ENCODE measurements at regions not wholly inside any gene's neighbourhood (a gene's known extent, or its start where the extent isn't known, plus 50 kb on each side); places are given as distances from the start of the nearest gene placed in this dataset.

DNA sequence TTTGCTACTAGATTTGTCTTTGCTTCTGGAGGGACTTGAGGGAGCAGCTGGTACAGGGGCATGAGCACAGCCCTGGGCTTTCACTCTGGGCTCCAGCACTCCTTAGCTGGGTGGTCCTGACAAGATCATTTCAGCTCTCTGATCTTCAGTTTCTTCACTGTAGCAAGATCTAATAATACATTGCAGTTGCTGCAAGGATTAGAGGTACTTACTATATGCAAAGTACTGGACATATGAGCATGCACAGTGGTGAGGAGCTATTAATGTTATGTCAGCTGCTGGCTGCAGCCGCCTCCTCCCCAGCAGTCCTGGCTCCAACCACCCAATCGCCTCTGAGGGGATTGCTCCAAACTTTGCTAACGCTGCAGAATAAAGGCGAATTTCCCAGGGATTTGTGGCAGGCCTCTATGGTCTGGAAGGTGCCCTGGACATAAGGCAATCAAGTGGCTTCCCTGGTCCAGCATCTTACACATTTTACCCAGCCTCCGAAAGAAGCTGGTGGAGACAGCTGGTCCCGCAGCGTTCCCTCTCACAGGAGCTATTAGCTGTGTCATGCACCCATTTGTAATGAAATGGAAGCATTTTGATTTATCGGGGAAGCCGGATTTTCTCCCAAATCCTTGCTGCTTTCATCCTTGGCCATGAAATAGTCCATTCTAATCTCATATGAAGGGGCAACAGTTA is 96.7 kb downstream of the RHOB start:
- H3K4me3 ChIP-seq (ENCODE audit: control insufficient read depth, low read depth, low read length): no peak overlapping the region
- DNase-seq (ENCODE audit: low read depth): no peak
- TF ChIP-seq, protein P1, sequence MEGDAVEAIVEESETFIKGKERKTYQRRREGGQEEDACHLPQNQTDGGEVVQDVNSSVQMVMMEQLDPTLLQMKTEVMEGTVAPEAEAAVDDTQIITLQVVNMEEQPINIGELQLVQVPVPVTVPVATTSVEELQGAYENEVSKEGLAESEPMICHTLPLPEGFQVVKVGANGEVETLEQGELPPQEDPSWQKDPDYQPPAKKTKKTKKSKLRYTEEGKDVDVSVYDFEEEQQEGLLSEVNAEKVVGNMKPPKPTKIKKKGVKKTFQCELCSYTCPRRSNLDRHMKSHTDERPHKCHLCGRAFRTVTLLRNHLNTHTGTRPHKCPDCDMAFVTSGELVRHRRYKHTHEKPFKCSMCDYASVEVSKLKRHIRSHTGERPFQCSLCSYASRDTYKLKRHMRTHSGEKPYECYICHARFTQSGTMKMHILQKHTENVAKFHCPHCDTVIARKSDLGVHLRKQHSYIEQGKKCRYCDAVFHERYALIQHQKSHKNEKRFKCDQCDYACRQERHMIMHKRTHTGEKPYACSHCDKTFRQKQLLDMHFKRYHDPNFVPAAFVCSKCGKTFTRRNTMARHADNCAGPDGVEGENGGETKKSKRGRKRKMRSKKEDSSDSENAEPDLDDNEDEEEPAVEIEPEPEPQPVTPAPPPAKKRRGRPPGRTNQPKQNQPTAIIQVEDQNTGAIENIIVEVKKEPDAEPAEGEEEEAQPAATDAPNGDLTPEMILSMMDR (conservative IDR thresholded peaks at IDR 0.05; ENCODE audit: control insufficient read depth, insufficient read depth, low read depth, low read length): no peak

DNA sequence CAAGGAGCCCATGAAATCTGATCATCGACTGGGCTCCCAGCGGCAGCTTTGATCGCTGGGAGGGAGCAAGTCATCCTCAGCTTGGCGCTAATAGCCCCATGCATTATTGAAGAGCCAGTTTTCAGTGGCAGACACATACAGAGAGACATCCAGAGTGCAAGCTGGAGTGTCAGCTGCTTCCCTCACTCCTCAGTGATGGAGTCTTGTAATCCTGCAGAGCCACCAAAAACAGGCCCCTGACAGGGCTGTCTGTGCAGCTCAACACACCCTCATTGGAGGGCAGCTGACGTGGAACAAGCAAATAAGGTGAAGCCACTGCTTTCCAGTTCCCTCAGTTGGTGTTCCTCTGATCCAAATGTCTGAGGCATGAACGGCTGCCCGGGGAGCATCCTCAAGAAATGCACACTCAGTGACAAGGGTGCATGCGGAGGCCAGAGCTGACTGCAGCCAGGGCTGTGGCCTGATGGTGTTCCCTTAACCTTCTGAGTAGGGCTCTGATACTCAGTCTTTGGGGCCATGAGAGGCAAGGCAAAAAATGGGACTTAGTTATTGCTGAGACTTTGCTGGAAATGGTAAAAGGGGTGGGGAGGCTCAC is 97.4 kb downstream of the RHOB start:
- DNase-seq (ENCODE audit: low read depth): no peak
- TF ChIP-seq, protein P1 (conservative IDR thresholded peaks at IDR 0.05; ENCODE audit: control insufficient read depth, insufficient read depth, low read depth, low read length): no peak
- H3K4me3 ChIP-seq (ENCODE audit: control insufficient read depth, low read depth, low read length): no peak overlapping the region

DNA sequence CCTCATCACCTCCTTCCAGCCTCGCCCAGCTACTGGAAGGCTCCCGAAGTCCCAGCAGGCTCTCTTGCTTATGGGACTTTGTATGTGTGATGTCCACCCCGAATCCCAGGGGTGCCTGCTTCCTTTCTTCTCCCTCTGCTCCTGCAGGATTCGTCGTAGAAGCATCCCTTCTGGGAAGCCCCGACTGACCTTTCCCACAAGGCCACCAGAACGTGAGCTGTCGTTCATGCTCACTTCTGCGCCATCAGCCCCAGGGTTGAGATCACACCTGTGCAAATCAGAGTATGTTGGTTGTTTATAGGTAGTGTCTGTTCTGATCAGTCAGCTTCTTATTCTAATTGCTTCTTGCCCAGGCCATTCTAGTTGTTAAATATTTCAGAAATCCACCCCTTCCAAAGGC is 101.8 kb downstream of the HS1BP3 start:
- TF ChIP-seq, protein P1 (conservative IDR thresholded peaks at IDR 0.05; ENCODE audit: control insufficient read depth, insufficient read depth, low read depth, low read length): no peak
- DNase-seq (ENCODE audit: low read depth): no peak
- H3K4me3 ChIP-seq (ENCODE audit: control insufficient read depth, low read depth, low read length): no peak overlapping the region

DNA sequence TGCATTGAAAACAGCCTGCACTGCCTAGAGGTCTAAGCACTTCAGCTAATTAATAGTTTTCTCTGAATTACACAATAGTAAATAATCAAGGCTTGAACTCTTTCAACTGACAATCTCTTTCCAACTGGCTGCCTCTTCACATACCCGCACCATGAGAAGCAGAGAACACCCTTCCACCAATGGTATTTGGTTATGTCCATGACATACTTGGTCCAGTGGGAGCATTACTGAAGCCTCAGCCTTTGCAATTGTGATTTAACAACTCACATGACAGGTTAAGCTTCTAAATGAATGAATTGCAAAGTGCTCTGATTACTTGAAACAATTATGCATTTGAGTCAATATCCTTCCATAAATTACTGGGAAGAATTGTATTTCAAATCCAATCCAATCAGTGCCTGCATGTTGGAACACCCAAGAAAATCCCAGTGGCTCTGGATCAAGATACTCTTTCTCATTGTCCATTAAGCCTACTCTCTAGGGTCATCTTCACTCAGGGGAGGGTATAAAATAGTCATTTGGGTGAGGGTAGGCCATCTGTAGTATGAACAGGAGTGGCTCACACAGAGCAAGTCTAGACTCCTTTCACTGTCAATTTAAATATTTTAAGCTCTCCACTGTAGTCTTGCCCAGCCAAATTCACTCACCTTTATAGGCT is 101.1 kb downstream of the HS1BP3 start:
- TF ChIP-seq, protein P1 (conservative IDR thresholded peaks at IDR 0.05; ENCODE audit: control insufficient read depth, insufficient read depth, low read depth, low read length): no peak
- DNase-seq (ENCODE audit: low read depth): no peak

DNA sequence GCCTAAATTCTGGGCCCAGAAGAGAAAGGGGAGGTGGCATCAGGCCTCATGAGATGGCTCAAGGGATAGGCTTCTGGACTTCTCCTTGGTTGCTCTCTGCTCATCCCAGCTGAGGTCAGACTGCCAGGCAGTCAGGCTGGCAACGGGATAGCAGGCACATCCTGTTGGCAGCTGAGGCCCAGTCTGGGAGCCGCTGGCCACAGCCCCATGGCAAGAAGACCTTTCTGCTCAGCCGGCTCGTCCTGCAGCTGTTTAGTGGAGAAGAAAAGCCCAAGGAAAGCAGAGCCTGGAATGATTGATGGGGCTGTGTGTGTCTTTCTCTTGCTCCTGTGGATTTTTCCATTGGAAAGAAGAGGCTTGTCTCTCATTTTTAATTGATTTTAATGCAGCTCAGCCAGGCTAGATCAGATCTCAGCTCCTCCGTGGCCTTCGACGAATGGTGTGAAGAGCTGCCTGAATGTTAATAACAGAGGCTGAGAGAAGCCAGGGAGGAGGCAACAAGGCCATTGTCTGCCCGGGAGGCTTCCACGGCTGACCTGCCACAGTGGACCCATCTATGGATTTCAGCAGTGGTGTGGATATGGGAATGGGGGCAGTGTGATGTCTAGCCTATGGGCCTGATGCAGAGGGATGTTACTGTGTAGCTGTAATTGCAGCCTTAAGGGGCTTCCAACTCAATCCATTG is 99.5 kb downstream of the HS1BP3 start:
- DNase-seq (ENCODE audit: low read depth): no peak
- TF ChIP-seq, protein P1 (conservative IDR thresholded peaks at IDR 0.05; ENCODE audit: control insufficient read depth, insufficient read depth, low read depth, low read length): no peak
- H3K4me3 ChIP-seq (ENCODE audit: control insufficient read depth, low read depth, low read length): no peak overlapping the region

More for the DNA sequence above, 101.1 kb downstream of the HS1BP3 start:
- no peak overlapping the region for H3K4me3 ChIP-seq (ENCODE audit: control insufficient read depth, low read depth, low read length)

DNA sequence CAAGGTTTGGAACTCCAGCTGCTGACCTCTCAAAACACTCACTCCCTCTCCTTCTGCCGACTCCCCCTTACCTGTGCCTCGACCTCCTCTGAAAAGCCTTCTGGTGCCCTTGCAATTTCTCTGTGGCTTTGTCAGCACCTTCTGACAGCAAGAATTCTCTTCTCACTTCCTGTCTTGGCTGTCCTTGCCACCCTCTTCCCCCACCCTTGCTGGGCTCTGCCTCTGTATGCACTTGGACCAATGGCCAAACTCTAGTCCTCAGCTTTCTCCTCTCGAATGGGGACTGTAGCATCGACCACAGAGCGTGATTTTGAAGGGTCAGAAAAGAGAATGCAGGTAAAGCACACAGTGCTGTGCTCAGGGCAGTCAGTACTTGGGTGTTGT is 99.0 kb downstream of the HS1BP3 start:
- no peak overlapping the region for H3K4me3 ChIP-seq (ENCODE audit: control insufficient read depth, low read depth, low read length)
- TF ChIP-seq, protein P1 (conservative IDR thresholded peaks at IDR 0.05; ENCODE audit: control insufficient read depth, insufficient read depth, low read depth, low read length): no peak
- DNase-seq (ENCODE audit: low read depth): no peak

Data from fibroblast of mammary gland (primary cell).